IMR-90 (cell line): ENCODE measurements at regions not wholly inside any gene's neighbourhood (a gene's known extent, or its start where the extent isn't known, plus 50 kb on each side); places are given as distances from the start of the nearest gene placed in this dataset.

Experiments used
- ATAC-seq: fragments of 200-7000 bp; cut with Tn5 transposase; 2 replicates; pipeline ENCODE4 v1.9.1; 2020; ENCODE audit warnings: low read depth, mild to moderate bottlenecking, moderate library complexity
- BruUV-seq: library from RNA; stranded (reverse); fragments of 400-500 nt; replicated peaks from 2 replicates; lab custom pipeline; 2021; lab: Mats Ljungman, UMichigan
- CTCF ChIA-PET: fragments of 300-600 bp; formaldehyde crosslinking; extraction: SDS; loops from one replicate; lab custom pipeline; 2021; ENCODE audit warnings: antibody characterized with exemption; lab: Yijun Ruan, JAX
- POLR2A ChIA-PET: fragments of 300-600 bp; sonication (Branson Sonifier 250); formaldehyde crosslinking; loops from one replicate; lab custom pipeline; 2022; ENCODE audit warnings: antibody characterized with exemption; ENCODE audit not compliant: unreplicated experiment; lab: Charles Lee
- DNase-seq: peaks from one replicate; pipeline ENCODE4 v3.0.0; 2013
- H2AFZ ChIP-seq: replicated peaks from 2 replicates; pipeline ENCODE3; 2013; ENCODE audit warnings: low read length, mild to moderate bottlenecking; ENCODE audit not compliant: poor library complexity
- H2AK5ac ChIP-seq: 2 replicates; pipeline ENCODE4 v1.6.1; 2013; ENCODE audit warnings: low read depth, low read length, inconsistent platforms
- H2AK9ac ChIP-seq: replicated peaks from 2 replicates; pipeline ENCODE3; 2013; ENCODE audit warnings: mild to moderate bottlenecking, low read depth, low read length, moderate library complexity; ENCODE audit not compliant: poor library complexity
- H2BK120ac ChIP-seq: 2 replicates; pipeline ENCODE4 v1.6.1; 2013; ENCODE audit warnings: low read depth, low read length, inconsistent platforms
- H2BK15ac ChIP-seq: 3 replicates; pipeline ENCODE4 v1.6.1; 2013; ENCODE audit warnings: low read depth, low read length, inconsistent platforms
- H2BK20ac ChIP-seq: 2 replicates; pipeline ENCODE4 v1.6.1; 2013; ENCODE audit warnings: low read depth, mild to moderate bottlenecking, inconsistent platforms, low read length, moderate library complexity
- H2BK5ac ChIP-seq: 2 replicates; pipeline ENCODE4 v1.6.1; 2013; ENCODE audit warnings: mild to moderate bottlenecking, low read depth, low read length, inconsistent platforms; ENCODE audit not compliant: poor library complexity, severe bottlenecking
- H3K14ac ChIP-seq: replicated peaks from 2 replicates; pipeline ENCODE4 v1.6.1; 2013; ENCODE audit warnings: low read depth, low read length, inconsistent platforms
- H3K18ac ChIP-seq: 2 replicates; pipeline ENCODE4 v1.6.1; 2013; ENCODE audit warnings: low read depth, low read length, control low read depth
- H3K23ac ChIP-seq: 2 replicates; pipeline ENCODE4 v1.6.1; 2013; ENCODE audit warnings: low read depth, low read length, inconsistent platforms
- H3K27ac ChIP-seq: 2 replicates; pipeline ENCODE4 v1.5.1; 2013; ENCODE audit warnings: mild to moderate bottlenecking, control low read depth, low read length; ENCODE audit not compliant: insufficient read depth
- H3K27me3 ChIP-seq: 2 replicates; pipeline ENCODE4 v1.6.1; 2013; ENCODE audit warnings: low read length; ENCODE audit not compliant: control insufficient read depth, insufficient read depth
- H3K36me3 ChIP-seq: 2 replicates; pipeline ENCODE4 v1.6.1; 2013; ENCODE audit warnings: low read length, mixed read lengths; ENCODE audit not compliant: control insufficient read depth, insufficient read depth
- H3K4ac ChIP-seq: 2 replicates; pipeline ENCODE4 v1.6.1; 2013; ENCODE audit warnings: low read depth, low read length, inconsistent platforms
- H3K4me1 ChIP-seq: 2 replicates; pipeline ENCODE4 v1.6.1; 2013; ENCODE audit warnings: low read length, mixed read lengths; ENCODE audit not compliant: control insufficient read depth, insufficient read depth
- H3K4me2 ChIP-seq: 2 replicates; pipeline ENCODE4 v1.6.1; 2013; ENCODE audit warnings: low read depth, mild to moderate bottlenecking, control low read depth, low read length, moderate library complexity
- H3K4me3 ChIP-seq: 2 replicates; pipeline ENCODE4 v1.5.1; 2013; ENCODE audit warnings: low read depth, mild to moderate bottlenecking, control low read depth, low read length, moderate library complexity; ENCODE audit not compliant: insufficient read depth
- H3K56ac ChIP-seq: 2 replicates; pipeline ENCODE4 v1.6.1; 2013; ENCODE audit warnings: low read length, inconsistent platforms; ENCODE audit not compliant: insufficient read depth; ENCODE audit errors: extremely low read depth
- H3K79me1 ChIP-seq, 2 experiments: 2 replicates each; pipeline ENCODE4 v1.6.1; 2013; ENCODE audit warnings: low read length in 2 of 2, inconsistent platforms in 1 of 2, low read depth in 1 of 2
- H3K9ac ChIP-seq: 2 replicates; pipeline ENCODE4 v1.6.1; 2013; ENCODE audit warnings: low read depth, low read length, control low read depth
- H3K9me1 ChIP-seq: 2 replicates; pipeline ENCODE4 v1.6.1; 2013; ENCODE audit warnings: low read length, inconsistent platforms; ENCODE audit not compliant: insufficient read depth
- H3K9me3 ChIP-seq: 2 replicates; pipeline ENCODE4 v1.6.1; 2013; ENCODE audit warnings: low read length; ENCODE audit not compliant: control insufficient read depth, insufficient read depth
- H4K20me1 ChIP-seq: 2 replicates; pipeline ENCODE4 v1.6.1; 2013; ENCODE audit warnings: low read length, inconsistent platforms; ENCODE audit not compliant: insufficient read depth
- H4K5ac ChIP-seq: 2 replicates; pipeline ENCODE4 v1.6.1; 2013; ENCODE audit warnings: mild to moderate bottlenecking, low read depth, low read length, control low read depth
- H4K8ac ChIP-seq, 2 experiments: 2 replicates each; pipeline ENCODE4 v1.6.1; 2013; ENCODE audit warnings: low read depth in 2 of 2, low read length in 2 of 2, control low read depth in 1 of 2, inconsistent platforms in 1 of 2
- H4K91ac ChIP-seq: 2 replicates; pipeline ENCODE4 v1.6.1; 2013; ENCODE audit warnings: low read depth, low read length, inconsistent platforms; ENCODE audit not compliant: insufficient read depth
- BHLHE40 ChIP-seq: fragments of 150-350 bp; IDR thresholded peaks from 2 replicates; pipeline ENCODE4 v1.6.1; 2016; ENCODE audit warnings: mild to moderate bottlenecking, low read depth, low read length
- CEBPB ChIP-seq: IDR thresholded peaks from 2 replicates; pipeline ENCODE4 v1.6.1; 2012; ENCODE audit warnings: low read depth, low read length, improper control_type of control experiment
- CHD1 ChIP-seq: IDR thresholded peaks from 2 replicates; pipeline ENCODE4 v1.6.1; 2012; ENCODE audit warnings: low read depth, low read length, improper control_type of control experiment
- CTCF ChIP-seq: conservative IDR thresholded peaks from 2 replicates; pipeline ENCODE4 v1.5.1; 2012; ENCODE audit warnings: mild to moderate bottlenecking, low read depth, low read length, improper control_type of control experiment
- ELK1 ChIP-seq: fragments of 150-350 bp; IDR thresholded peaks from 2 replicates; pipeline ENCODE4 v1.6.1; 2016; ENCODE audit warnings: low read depth, mild to moderate bottlenecking, low read length, moderate library complexity, borderline replicate concordance
- FOS ChIP-seq: fragments of 150-350 bp; IDR thresholded peaks from 2 replicates; pipeline ENCODE4 v1.6.1; 2016; ENCODE audit warnings: low read depth, low read length
- MAFK ChIP-seq: IDR thresholded peaks from 2 replicates; pipeline ENCODE4 v1.6.1; 2012; ENCODE audit warnings: low read depth, low read length, improper control_type of control experiment
- MAZ ChIP-seq: IDR thresholded peaks from 2 replicates; pipeline ENCODE4 v1.6.1; 2012; ENCODE audit warnings: low read depth, mild to moderate bottlenecking, low read length, improper control_type of control experiment, moderate library complexity, borderline replicate concordance
- MXI1 ChIP-seq: IDR thresholded peaks from 2 replicates; pipeline ENCODE4 v1.6.1; 2012; ENCODE audit warnings: low read depth, mild to moderate bottlenecking, low read length, moderate library complexity, borderline replicate concordance
- NFE2L2 ChIP-seq: fragments of 150-350 bp; IDR thresholded peaks from 2 replicates; pipeline ENCODE4 v1.6.1; 2016; ENCODE audit warnings: low read depth, mild to moderate bottlenecking, low read length
- POLR2A ChIP-seq: IDR thresholded peaks from 2 replicates; pipeline ENCODE4 v1.6.1; 2012; ENCODE audit warnings: mild to moderate bottlenecking, low read depth, low read length
- RAD21 ChIP-seq: IDR thresholded peaks from 2 replicates; pipeline ENCODE4 v1.6.1; 2012; ENCODE audit warnings: low read length, improper control_type of control experiment
- RCOR1 ChIP-seq: IDR thresholded peaks from 2 replicates; pipeline ENCODE4 v1.6.1; 2012; ENCODE audit warnings: mild to moderate bottlenecking, low read length, improper control_type of control experiment; ENCODE audit not compliant: insufficient replicate concordance
- RFX5 ChIP-seq: IDR thresholded peaks from 2 replicates; pipeline ENCODE4 v1.8.0; 2012; ENCODE audit warnings: low read depth, mild to moderate bottlenecking, low read length, moderate library complexity
- SMC3 ChIP-seq: fragments of 150-350 bp; IDR thresholded peaks from 2 replicates; pipeline ENCODE4 v1.6.1; 2016; ENCODE audit warnings: low read depth, mild to moderate bottlenecking, antibody characterized with exemption, low read length, moderate library complexity
- USF2 ChIP-seq: fragments of 150-350 bp; IDR thresholded peaks from 2 replicates; pipeline ENCODE4 v1.6.1; 2017; ENCODE audit warnings: mild to moderate bottlenecking, antibody characterized with exemption, low read length, low read depth
- WGBS, 2 experiments: methylation state at CpG; one replicate each; pipeline versions ENCODE4 v1.1.5 to v1.1.7; 2013; ENCODE audit warnings: missing lambda C conversion rate in 2 of 2; ENCODE audit not compliant: insufficient read length in 1 of 2; ENCODE audit errors: extremely low coverage in 2 of 2; 5-methylcytosine and 5-hydroxymethylcytosine counted together
- dilution Hi-C: fragments of 300-500 bp; cut with HindIII; formaldehyde crosslinking; loops from one replicate; pipeline ENCODE4 v1.14.3; 2018; ENCODE audit warnings: low sequenced_read_pairs; ENCODE audit not compliant: unreplicated experiment
- in situ Hi-C: fragments of 300-500 bp; cut with MboI; formaldehyde crosslinking; loops from 3 replicates; pipeline ENCODE4 v1.14.3; 2019; ENCODE audit warnings: low sequenced_read_pairs, inconsistent platforms, mixed read lengths
- intact Hi-C: fragments of 100-400 bp; cut with micrococcal nuclease; formaldehyde crosslinking; loops from 2 replicates; pipeline ENCODE4 v1.10.0; 2022

- CTCF ChIA-PET: interaction anchor here (1.5 kb wide), 1 partner anchor 188 kb away, joined by 4 read pairs; no protein-coding TSS in a partner anchor
- in situ Hi-C loops: no loop called here
- dilution Hi-C loops: no loop called here
These were observed 121.1 kb downstream of the LHX2 start for GRCh38 chr9:124132671-124133147.

More at GRCh38 chr9:124132671-124133147, 121.1 kb downstream of the LHX2 start:
- Histone ChIP-seq H4K91ac (no peak overlapping the region), H4K20me1 (no peaks in the 10 kb centered on the region; the same call in 1 of the 2 replicates), H2AFZ (peak overlapping the region; percentile 9), H2AK5ac (peak overlapping the region; percentile 35; the same call in 1 of the 2 replicates), H3K27ac (no peak overlapping the region), H4K5ac (no peak overlapping the region), H2AK9ac (peak overlapping the region; percentile 5), H2BK15ac (no peak overlapping the region), H3K9me3 (no peaks in the 10 kb centered on the region), H3K14ac (no peak overlapping the region; the same call in 1 of the 2 replicates), H3K79me1 (no peaks in the 10 kb centered on the region), H3K27me3 (no peaks in the 10 kb centered on the region; the same call in 1 of the 2 replicates), H3K9ac (no peak overlapping the region), H3K9me1 (peaks cover 7% of the 10 kb centered on the region; the same call in 1 of the 2 replicates), H3K18ac (no peak overlapping the region), H3K56ac (no peak overlapping the region), H2BK120ac (no peak overlapping the region), H3K4me3 (no peak overlapping the region), H2BK20ac (no peak overlapping the region), H3K36me3 (no peaks in the 10 kb centered on the region), H4K8ac (no peak overlapping the region), H2BK5ac (no peak overlapping the region), H3K4me2 (no peak overlapping the region), H3K4ac (no peak overlapping the region), H3K4me1 (peaks cover 9% of the 10 kb centered on the region), H3K23ac (0 out of 2 replicates have a peak overlapping the region, but pooled peaks have one; percentile 9)
- DNase-seq (peak; percentile 16), ATAC-seq (peak; percentile 36)
- 80% methylated on average over 1 of the region's 10 CpGs; no CpG with 5 or more reads in 1 of the 2 experiments for WGBS, 2 experiments
- no TSS peak for BruUV-seq
- POLR2A ChIA-PET: no interaction called here
- intact Hi-C loops: no loop called here
- TF ChIP-seq POLR2A: no peak
- TF ChIP-seq ELK1: no peak
- no peak for TF ChIP-seq CTCF
- no peak for TF ChIP-seq NFE2L2
- no peak for TF ChIP-seq FOS
- TF ChIP-seq RAD21: no peak
- TF ChIP-seq MAZ: no peak
- TF ChIP-seq RCOR1: no peak
- no peak for TF ChIP-seq CHD1
- TF ChIP-seq MAFK: no peak
- TF ChIP-seq MXI1: no peak
- no peak for TF ChIP-seq RFX5
- no peak for TF ChIP-seq SMC3
- no peak for TF ChIP-seq BHLHE40
- no peak for TF ChIP-seq CEBPB
- no peak for TF ChIP-seq USF2
